Islet precursor cell (in vitro differentiated cells): ENCODE measurements at regions not wholly inside any gene's neighbourhood (a gene's known extent, or its start where the extent isn't known, plus 50 kb on each side); places are given as distances from the start of the nearest gene placed in this dataset.
"Not testable (repeated sequence)": the region's sequence is repeated elsewhere in the genome, so short reads cannot be mapped to it uniquely, and the experiment has no call there.

ENCODE experiments used
- DNase-seq: peaks from one replicate; pipeline ENCODE4 v3.0.0-alpha.2; 2018

- no peak for DNase-seq
Measured at GRCh38 chr4:23976423-23976822, 86.6 kb upstream of the PPARGC1A start.

GRCh38 chr4:23973308-23973855 is 83.5 kb upstream of the PPARGC1A start:
- DNase-seq: no peak

DNA sequence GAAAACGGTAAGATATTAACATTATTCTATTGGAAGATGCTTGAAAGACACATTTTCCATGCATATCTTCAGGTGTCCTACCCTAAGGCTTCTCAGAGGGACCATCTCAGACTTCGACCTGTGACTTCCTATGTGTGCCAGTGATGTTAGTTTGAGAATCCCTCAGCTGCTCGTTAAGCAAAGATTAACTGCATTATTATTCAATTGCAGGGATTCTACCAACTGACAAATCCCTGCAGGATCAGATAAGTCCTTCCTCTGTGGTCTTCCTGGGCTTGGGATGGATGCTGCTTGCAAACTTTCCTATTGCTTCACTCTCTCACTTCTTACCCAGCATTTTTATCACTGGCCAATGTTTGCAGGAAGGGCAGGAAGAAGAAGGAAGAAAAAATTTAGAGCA is 83.0 kb upstream of the PPARGC1A start:
- no peak for DNase-seq

GRCh38 chr4:23972187-23972586 is 82.3 kb upstream of the PPARGC1A start:
- DNase-seq: no peak

GRCh38 chr4:23970201-23970850 is 80.5 kb upstream of the PPARGC1A start:
- no peak for DNase-seq

DNA sequence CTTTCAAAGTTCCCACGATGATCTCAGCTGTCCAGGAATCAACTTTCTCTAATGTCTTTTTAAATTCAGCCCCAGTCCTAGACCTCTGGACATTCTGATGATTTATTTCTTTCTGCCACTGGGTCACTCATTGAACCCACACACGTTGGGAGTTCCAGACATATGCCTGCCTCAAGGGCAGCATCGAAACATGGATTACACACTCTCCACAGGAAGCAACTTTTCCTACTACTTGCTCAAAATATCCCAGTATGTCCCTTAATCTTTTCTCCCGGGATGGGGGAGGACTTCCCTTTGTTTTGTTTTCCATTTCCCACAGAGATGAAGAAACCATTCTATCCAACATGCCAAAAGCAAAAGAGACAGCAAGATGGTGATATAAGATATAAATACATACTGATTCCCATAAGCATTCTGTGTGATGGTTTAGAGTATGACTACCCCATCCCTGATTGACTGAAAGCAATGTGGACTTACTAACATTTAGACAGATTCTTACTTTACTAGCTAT is 79.8 kb upstream of the PPARGC1A start:
- DNase-seq: no peak

DNA sequence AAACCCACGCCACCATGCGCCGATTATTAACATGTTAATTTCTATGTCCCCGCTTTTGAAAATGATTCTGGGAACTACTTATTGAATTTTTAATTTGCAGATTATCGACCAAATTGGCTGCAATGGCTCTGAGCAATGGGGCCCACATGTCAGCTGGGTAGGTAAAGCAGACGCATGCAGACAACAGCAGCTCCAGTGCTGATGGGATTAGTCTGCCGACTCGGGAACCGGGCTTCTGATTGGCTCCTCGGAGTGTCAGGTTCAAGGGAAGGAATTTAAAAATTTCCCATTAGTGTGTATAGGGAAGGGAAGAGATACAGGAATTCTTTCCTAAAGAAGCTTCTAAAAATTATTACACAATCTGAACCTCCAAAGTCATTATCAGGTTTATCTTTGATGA is 77.4 kb upstream of the PPARGC1A start:
- DNase-seq: no peak

DNA sequence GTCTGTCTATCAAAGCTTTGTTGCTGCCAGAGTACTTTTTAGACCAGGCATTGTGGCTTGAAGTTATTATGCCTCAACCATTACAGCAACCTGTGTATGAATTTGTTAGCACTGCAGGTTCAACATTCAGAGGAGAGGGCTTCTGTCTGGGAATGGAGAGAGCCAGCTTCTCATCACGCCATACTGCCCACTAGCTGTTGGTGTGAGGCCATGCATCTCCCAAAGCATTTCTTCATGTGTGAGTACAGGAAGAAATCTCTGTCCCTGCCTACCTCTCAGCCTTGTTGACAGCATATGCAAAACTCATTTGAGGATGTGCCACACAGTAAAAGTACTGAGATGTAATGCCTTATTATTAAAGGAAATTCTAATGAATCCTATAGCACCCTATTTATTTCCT is 76.9 kb upstream of the PPARGC1A start:
- DNase-seq: no peak

DNA sequence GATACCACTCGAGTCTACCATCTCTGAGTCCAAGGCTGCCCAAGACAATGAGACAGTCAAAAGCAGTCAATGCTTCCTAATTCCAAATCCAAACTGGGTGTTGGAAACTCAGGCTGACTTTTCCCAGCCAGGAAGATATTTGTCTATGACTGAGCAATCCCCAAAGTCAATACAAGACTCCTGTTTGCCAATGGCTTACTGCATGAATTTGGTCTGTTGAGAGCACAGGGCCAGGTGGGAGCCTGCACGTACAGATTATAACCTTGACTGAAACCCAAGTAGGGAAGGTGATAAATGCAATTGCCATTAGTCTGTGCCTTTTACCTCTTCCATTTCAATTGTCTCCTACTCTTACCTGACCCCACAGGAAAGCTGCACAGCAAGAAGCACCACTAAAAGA is 72.6 kb upstream of the PPARGC1A start:
- no peak for DNase-seq

- not testable (repeated sequence) for DNase-seq
Measured at GRCh38 chr4:23961395-23961794, 71.5 kb upstream of the PPARGC1A start.

GRCh38 chr4:23959396-23960148 is 69.7 kb upstream of the PPARGC1A start:
- no peak for DNase-seq

DNA sequence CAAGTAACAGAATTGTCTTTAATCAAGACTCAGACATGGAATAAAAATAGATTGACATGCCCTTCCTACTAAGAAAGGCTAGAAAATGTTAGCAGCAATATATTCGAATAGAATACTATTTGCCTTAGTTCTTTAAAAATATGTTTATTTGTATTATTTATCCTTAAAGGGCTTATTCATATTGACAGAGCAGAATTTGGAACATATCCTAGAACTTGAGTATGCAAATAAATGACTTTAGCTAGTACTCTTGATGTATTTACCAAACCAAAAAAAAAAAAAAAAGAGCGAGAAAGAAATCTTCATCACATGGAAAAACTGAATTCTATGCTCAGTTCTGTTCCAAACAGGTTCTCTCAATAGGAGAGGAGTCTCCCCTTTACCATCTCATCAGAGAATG is 68.9 kb upstream of the PPARGC1A start:
- DNase-seq: no peak

DNA sequence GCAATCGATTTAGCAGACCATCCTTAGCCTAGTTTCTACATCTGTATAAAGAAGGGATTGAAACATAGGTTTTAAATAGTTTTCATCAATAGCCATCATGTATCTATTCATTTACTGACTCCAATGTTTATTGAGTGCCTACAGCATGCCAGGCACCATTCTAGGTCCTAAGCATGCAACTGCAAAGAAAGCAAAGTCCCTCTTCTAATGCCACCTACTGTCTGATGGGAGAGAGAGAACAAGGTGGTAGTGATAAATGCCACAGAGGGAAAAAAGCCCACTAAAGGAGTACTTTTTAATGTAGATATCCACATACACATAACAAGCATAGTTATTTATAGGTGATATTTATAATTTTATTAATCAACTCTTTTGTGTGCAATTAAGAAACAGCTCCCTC is 67.6 kb upstream of the PPARGC1A start:
- no peak for DNase-seq

DNA sequence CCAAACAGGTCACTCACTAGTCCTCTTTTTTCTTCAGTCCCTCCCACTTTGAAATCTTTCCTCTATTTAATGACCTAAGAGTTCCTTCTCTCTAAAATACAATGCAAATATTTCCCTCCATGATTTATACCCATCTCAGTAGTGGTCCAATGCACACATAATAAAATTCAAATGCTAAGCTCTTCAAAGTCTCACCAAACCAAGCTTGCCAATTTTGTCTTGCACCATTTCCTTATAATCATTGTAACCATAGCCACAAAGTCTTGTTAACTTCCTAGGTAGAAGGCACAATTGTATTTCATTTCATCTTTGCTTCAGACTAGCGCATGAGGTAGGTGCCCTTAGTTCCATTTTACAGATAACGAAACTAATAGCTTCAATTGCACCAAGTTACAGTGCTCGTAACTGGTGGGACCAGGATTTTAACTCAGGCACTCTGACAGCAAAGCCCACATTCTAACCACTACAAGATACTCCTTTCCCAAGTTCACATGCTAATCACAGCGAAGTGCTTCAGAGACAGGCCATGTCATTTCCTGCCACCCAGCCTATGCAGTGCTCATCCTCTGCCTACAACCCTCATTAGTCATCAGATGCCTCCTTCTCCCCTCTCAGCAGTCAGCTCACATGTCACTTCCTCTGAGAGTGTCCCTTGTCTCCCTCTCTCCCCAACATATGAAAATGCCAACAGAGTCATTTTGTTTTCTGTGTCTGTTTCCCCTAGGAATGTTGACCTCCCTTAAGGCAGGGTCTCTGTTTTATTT is 66.9 kb upstream of the PPARGC1A start:
- peak; percentile 74 for DNase-seq

DNA sequence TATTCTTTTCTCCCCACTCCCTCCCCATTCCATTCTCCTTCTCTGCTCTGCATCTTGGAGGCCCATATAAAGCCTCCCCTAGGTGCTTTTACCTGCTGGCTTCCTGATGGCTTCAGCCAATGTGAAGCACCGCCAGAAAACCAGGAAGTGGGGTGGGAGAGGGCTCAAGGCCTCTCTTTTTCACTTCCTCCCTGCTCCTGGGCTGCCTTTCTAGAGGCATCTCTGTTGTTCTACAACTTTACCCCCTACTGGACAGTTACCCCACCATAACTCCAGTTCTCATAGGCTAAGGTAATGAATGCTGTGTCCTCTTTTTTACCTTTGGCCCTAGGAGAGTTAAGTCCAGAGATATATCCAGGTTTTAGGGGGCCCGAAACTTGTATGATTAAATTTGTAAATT is 62.4 kb upstream of the PPARGC1A start:
- no peak for DNase-seq

DNA sequence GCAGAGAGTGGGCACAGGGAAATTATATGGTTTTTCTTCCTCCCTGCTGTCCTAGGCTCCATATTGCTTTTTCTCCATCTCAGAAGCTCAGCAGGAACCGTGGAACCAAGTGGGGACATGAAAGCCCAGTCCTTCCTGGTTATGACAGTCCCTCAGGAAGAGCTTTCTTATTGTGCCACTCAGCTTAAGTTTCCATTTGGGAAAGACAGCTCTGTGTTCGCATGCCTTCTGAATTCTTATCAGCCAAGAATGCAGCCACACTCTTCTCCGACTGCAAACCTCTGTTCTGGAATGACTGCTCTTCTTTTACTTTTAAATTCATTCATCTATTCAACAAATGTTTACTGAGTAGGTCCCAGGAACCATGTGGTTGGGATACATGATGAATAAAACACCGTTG is 58.0 kb upstream of the PPARGC1A start:
- DNase-seq: no peak

GRCh38 chr4:23946299-23946698 is 56.5 kb upstream of the PPARGC1A start:
- DNase-seq: no peak

GRCh38 chr4:23945451-23946017 is 55.7 kb upstream of the PPARGC1A start:
- DNase-seq: peak; percentile 84

- DNase-seq: not testable (repeated sequence)
Measured at GRCh38 chr4:23944556-23944955, 54.7 kb upstream of the PPARGC1A start.

GRCh38 chr4:23943478-23943877 is 53.6 kb upstream of the PPARGC1A start:
- no peak for DNase-seq

- no peak for DNase-seq
Measured at GRCh38 chr4:23942471-23942870, 52.6 kb upstream of the PPARGC1A start.
